ENCODE measurements at regions not wholly inside any gene's neighbourhood (a gene's known extent, or its start where the extent isn't known, plus 50 kb on each side); places are given as distances from the start of the nearest gene placed in this dataset.

GRCh38 chr14:87045956-87046355 is 947.0 kb downstream of the GALC start:
- 48 to 57% methylated on average over 5 of the region's 5 CpGs for WGBS, 2 donors
- H3K4me1 ChIP-seq = peaks cover 0 to 18% (median 0%) of the 10 kb centered on the region in 4 donors
- TF ChIP-seq POLR2A (IDR thresholded peaks at IDR 0.05) (no peak), EP300 (IDR thresholded peaks at IDR 0.05) (no peak), CTCF (IDR thresholded peaks at IDR 0.05) (no peak)
- DNase-seq (ENCODE audit: low spot score in 2 of 2) = no peak
- no peak overlapping the region for H3K27ac ChIP-seq
- no peaks in the 10 kb centered on the region for H3K27me3 ChIP-seq
- H3K4me3 ChIP-seq = no peak overlapping the region
- no peaks in the 10 kb centered on the region for H3K36me3 ChIP-seq
- H3K9me3 ChIP-seq = no peaks in the 10 kb centered on the region

- Histone ChIP-seq H3K27ac (no peak overlapping the region), H3K4me1 (peaks cover 0 to 18% (median 0%) of the 10 kb centered on the region in 4 donors), H3K4me3 (no peak overlapping the region), H3K36me3 (no peaks in the 10 kb centered on the region), H3K9me3 (no peaks in the 10 kb centered on the region), H3K27me3 (no peaks in the 10 kb centered on the region)
- no peak for TF ChIP-seq EP300 (IDR thresholded peaks at IDR 0.05)
- TF ChIP-seq POLR2A (IDR thresholded peaks at IDR 0.05) = no peak
- no peak for TF ChIP-seq CTCF (IDR thresholded peaks at IDR 0.05)
- WGBS, 2 donors = 15 to 21% methylated on average over 3 of the region's 3 CpGs
- no peak for DNase-seq (ENCODE audit: low spot score in 2 of 2)
Measured at GRCh38 chr14:87045246-87045645, 947.7 kb downstream of the GALC start.

GRCh38 chr14:87044807-87045206 is 948.2 kb downstream of the GALC start:
- Histone ChIP-seq H3K4me1 (peaks cover 0 to 18% (median 0%) of the 10 kb centered on the region in 4 donors), H3K27ac (no peak overlapping the region), H3K9me3 (no peaks in the 10 kb centered on the region), H3K4me3 (no peak overlapping the region), H3K27me3 (no peaks in the 10 kb centered on the region), H3K36me3 (no peaks in the 10 kb centered on the region)
- 15 to 27% methylated on average over 1 of the region's 1 CpG for WGBS, 2 donors
- TF ChIP-seq POLR2A (IDR thresholded peaks at IDR 0.05) = no peak
- TF ChIP-seq EP300 (IDR thresholded peaks at IDR 0.05) = no peak
- TF ChIP-seq CTCF (IDR thresholded peaks at IDR 0.05) = no peak
- DNase-seq (ENCODE audit: low spot score in 2 of 2) = no peak

GRCh38 chr14:87043667-87044200 is 949.2 kb downstream of the GALC start:
- peaks cover 0 to 18% (median 0%) of the 10 kb centered on the region in 4 donors for H3K4me1 ChIP-seq
- DNase-seq (ENCODE audit: low spot score in 2 of 2) = no peak
- no peak overlapping the region for H3K27ac ChIP-seq
- WGBS, 2 donors = 86 to 88% methylated on average over 4 of the region's 4 CpGs
- H3K27me3 ChIP-seq = no peaks in the 10 kb centered on the region
- TF ChIP-seq POLR2A (IDR thresholded peaks at IDR 0.05) (no peak), CTCF (IDR thresholded peaks at IDR 0.05) (no peak), EP300 (IDR thresholded peaks at IDR 0.05) (no peak)
- H3K4me3 ChIP-seq = no peak overlapping the region
- H3K36me3 ChIP-seq = no peaks in the 10 kb centered on the region
- H3K9me3 ChIP-seq = no peaks in the 10 kb centered on the region

- H3K4me1 ChIP-seq = peaks cover 0 to 18% (median 0%) of the 10 kb centered on the region in 4 donors
- 74 to 84% methylated on average over 4 of the region's 4 CpGs for WGBS, 2 donors
- no peaks in the 10 kb centered on the region for H3K36me3 ChIP-seq
- no peak for DNase-seq (ENCODE audit: low spot score in 2 of 2)
- no peak for TF ChIP-seq EP300 (IDR thresholded peaks at IDR 0.05)
- H3K27ac ChIP-seq = no peak overlapping the region
- H3K9me3 ChIP-seq = peaks cover 0 to 3% (median 0%) of the 10 kb centered on the region in 4 donors
- H3K4me3 ChIP-seq = no peak overlapping the region
- H3K27me3 ChIP-seq = no peaks in the 10 kb centered on the region
Measured at GRCh38 chr14:87042354-87042753, 950.6 kb downstream of the GALC start.
